AG09309 (cell line): ENCODE measurements at regions not wholly inside any gene's neighbourhood (a gene's known extent, or its start where the extent isn't known, plus 50 kb on each side); places are given as distances from the start of the nearest gene placed in this dataset.

Experiments used
- DNase-seq: peaks from one replicate; pipeline ENCODE4 v3.0.0-alpha.2; 2010; ENCODE audit warnings: low read depth
- H3K4me3 ChIP-seq: 2 replicates; pipeline ENCODE4 v1.5.1; 2011; ENCODE audit warnings: mild to moderate bottlenecking, low read depth, low read length, moderate library complexity; ENCODE audit not compliant: control insufficient read depth
- TF ChIP-seq, protein P1 (sequence below): IDR thresholded peaks from 2 replicates; pipeline ENCODE4 v1.5.1; 2011; ENCODE audit warnings: mild to moderate bottlenecking, low read depth, low read length, inconsistent platforms; ENCODE audit not compliant: insufficient read depth, control insufficient read depth; ENCODE audit errors: missing control alignments

DNA sequence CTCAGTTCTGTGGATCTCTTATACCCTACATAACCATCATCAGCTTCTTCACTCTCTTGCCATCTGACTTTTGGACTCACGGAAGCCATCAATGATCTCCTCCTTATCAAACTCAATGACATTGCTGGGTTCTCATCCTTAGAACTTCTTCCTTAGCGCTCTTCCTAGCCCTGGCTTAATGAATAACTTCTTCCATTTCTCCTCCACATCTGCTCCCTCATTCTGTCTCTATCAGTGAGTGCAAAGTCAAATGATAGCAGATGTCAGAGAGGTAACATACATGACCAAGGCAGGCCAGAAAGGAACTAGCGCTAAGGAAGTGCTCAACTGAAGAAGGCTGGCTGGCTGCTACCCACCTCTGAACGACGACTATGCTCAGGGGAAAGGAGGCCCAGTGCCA lies 449.8 kb downstream of the COG6 start:
- TF ChIP-seq, protein P1, sequence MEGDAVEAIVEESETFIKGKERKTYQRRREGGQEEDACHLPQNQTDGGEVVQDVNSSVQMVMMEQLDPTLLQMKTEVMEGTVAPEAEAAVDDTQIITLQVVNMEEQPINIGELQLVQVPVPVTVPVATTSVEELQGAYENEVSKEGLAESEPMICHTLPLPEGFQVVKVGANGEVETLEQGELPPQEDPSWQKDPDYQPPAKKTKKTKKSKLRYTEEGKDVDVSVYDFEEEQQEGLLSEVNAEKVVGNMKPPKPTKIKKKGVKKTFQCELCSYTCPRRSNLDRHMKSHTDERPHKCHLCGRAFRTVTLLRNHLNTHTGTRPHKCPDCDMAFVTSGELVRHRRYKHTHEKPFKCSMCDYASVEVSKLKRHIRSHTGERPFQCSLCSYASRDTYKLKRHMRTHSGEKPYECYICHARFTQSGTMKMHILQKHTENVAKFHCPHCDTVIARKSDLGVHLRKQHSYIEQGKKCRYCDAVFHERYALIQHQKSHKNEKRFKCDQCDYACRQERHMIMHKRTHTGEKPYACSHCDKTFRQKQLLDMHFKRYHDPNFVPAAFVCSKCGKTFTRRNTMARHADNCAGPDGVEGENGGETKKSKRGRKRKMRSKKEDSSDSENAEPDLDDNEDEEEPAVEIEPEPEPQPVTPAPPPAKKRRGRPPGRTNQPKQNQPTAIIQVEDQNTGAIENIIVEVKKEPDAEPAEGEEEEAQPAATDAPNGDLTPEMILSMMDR, result no peak
- DNase-seq, result no peak
- H3K4me3 ChIP-seq, result no peak overlapping the region

DNA sequence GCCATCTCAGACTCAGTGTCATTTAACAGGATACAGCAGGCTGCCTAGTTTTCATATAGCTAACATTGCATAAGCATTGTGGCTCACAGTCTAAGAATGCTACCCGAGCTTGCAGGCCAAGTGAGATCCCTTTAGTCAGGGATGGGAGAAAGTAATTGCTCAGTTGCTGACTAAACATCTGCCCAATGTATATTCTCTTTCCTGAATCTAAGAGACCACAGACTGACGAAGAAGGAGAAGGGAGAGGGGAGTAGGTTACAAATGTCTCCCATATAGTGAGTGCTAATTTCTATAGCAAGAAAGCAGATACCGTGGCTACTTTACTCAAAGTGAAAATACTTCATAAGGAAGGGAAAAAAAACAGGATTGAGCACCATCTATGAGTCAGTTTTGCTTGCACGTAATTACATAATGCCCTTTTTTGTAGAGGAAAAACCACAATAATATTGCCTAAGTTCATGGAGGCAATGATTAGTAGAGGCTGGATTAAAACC lies 453.9 kb downstream of the COG6 start:
- TF ChIP-seq, protein P1, result no peak
- DNase-seq, result peak; percentile 95
- peak overlapping the region; percentile 5 for H3K4me3 ChIP-seq

DNA sequence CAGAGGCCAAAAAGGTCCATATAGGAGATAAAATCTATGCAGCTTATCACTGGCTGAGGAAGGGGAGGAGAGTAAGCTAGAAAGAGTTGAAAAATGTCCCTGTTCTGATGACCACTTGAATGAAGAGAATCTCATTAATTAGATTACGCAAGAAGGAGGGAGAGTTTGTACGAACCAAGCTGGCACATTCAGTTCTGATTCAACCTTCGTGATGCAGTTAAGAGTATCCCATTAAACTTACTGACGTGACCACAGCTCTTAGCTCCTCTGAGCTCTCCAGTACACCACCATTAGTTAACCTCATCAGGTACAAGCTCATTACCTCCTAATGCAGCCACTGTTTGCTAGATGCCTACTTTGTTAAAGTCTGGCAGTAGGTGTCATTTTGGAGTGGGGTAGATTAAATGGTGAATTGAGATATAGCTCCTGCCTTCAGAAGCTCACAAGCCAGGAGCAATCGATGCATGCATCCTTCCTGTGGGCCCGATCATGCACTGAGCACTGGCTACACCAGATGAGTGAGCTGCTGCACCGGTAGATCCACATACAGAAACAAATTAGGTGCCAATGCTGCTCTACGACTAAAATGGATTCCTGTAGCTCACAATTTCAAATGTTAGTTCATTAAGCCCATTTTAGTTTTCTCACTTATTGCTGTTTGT lies 458.3 kb downstream of the COG6 start:
- DNase-seq, result peak; percentile 55
- TF ChIP-seq, protein P1, result no peak
- H3K4me3 ChIP-seq, result no peak overlapping the region

DNA sequence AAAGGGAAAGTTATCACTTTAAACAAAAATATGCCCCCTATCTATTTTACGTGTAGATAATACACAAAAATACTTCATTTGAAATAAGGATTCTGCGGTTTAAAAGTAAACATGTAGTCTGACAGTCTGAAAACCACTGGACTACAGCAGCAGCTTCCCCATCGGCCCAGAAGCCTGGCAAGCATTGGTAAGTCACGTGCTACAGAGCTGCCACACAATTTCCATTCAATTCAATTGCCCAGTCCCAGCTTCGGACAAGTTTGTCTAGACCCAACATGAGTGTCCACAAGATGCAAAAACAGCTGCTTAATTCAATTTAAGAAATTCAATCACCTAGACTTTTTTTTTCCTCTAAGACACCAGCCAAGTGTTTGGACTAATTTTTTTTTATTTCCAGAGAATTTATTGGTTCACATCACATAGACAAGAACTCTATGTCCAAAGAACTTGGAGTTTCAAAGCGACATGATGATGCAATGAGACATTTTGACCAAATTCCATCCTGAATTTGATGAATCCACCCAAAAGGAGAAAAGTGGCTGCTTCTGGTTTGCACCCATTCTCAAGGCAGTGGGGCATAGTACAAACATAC lies 458.9 kb downstream of the COG6 start:
- no peak overlapping the region for H3K4me3 ChIP-seq
- DNase-seq, result no peak
- TF ChIP-seq, protein P1, result no peak

DNA sequence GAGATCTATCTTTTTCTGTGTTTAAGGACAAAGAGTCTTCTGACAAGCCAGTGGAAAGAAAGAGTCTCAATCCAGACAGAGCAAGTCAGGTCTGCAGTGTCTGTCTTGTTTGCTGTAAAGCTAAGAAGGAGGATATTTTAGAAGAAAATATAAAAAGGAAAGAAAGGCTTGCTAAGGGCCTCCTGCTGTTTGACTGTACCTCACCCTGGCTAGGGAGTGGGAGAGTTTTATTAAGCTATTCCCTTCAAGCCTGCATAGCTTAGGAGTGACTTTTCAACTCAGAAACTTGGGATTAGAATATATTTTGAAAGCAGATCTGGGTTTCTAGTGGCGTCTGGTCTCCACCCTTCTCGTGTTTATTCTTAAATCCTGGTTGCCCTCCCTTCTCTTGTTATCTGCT lies 460.0 kb downstream of the COG6 start:
- TF ChIP-seq, protein P1, result no peak
- DNase-seq, result no peak
- H3K4me3 ChIP-seq, result no peak overlapping the region

DNA sequence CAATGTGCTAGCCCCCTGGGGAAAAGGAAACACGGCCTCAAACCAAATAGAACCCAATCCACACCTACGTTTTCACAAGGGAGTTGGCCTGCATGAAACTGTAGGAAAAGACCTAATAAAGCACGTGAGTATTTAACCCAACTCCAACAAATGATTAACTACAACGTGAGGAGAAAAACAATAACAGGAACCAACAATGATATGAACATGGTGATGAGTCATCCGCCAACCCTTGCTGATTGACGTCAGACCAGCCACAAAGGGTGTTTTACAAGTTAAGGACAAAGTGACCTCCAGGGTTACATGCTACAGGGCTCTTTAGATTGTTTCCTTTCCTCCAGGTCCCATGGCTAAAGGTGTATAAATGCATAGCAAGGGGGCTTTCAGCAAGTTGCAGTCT lies 460.5 kb downstream of the COG6 start:
- no peak overlapping the region for H3K4me3 ChIP-seq
- TF ChIP-seq, protein P1, result no peak
- peak; percentile 68 for DNase-seq
